HEK293 (cell line): ENCODE measurements at regions not wholly inside any gene's neighbourhood (a gene's known extent, or its start where the extent isn't known, plus 50 kb on each side); places are given as distances from the start of the nearest gene placed in this dataset.

Experiments
- CTCF ChIA-PET: fragments of 350-600 bp; formaldehyde crosslinking; extraction: SDS; loops from one replicate; lab custom pipeline; 2021; ENCODE audit warnings: antibody characterized with exemption; lab: Yijun Ruan, JAX
- POLR2A ChIA-PET: fragments of 300-600 bp; formaldehyde crosslinking; extraction: SDS; loops from one replicate; lab custom pipeline; 2020; ENCODE audit warnings: antibody characterized with exemption, inconsistent platforms; lab: Yijun Ruan, JAX
- H3K27ac ChIP-seq: fragments of 200-500 bp; sonication (Bioruptor generic); 2 replicates; pipeline ENCODE4 v1.5.1; 2014; ENCODE audit warnings: low read depth, low read length, control low read depth, inconsistent platforms; ENCODE audit errors: extremely low read depth
- H3K36me3 ChIP-seq, 2 experiments: fragments of 200-500 bp in 1 of 2; sonication (Bioruptor generic) in 1 of 2; 1 replicate in 1 of 2; 2 replicates in 1 of 2; pipeline ENCODE4 v1.5.1; 2014 to 2017; ENCODE audit warnings: inconsistent platforms in 2 of 2, low read length in 2 of 2; ENCODE audit not compliant: control insufficient read depth in 2 of 2, insufficient read depth in 1 of 2
- H3K4me1 ChIP-seq: fragments of 200-500 bp; sonication (Bioruptor generic); 2 replicates; pipeline ENCODE4 v1.5.1; 2014; ENCODE audit warnings: mild to moderate bottlenecking, low read length, inconsistent platforms; ENCODE audit not compliant: control insufficient read depth, insufficient read depth
- H3K4me3 ChIP-seq: 2 replicates; pipeline ENCODE4 v1.5.1; 2011; ENCODE audit warnings: low read depth, mild to moderate bottlenecking, control low read depth, low read length, moderate library complexity
- H3K9me3 ChIP-seq: fragments of 200-500 bp; sonication (Bioruptor generic); 2 replicates; pipeline ENCODE4 v1.5.1; 2014; ENCODE audit warnings: low read depth, low read length, inconsistent platforms; ENCODE audit not compliant: control insufficient read depth, insufficient read depth
- HOXA7 ChIP-seq: sonication (generic); formaldehyde crosslinking; IDR thresholded peaks from 2 replicates; pipeline ENCODE4 v1.8.1; 2022; ENCODE audit warnings: missing genetic modification reagents, borderline replicate concordance
- KLF1 ChIP-seq: fragments of 450-650 bp; formaldehyde crosslinking; IDR thresholded peaks from 2 replicates; pipeline ENCODE4 v1.5.1; 2016; ENCODE audit warnings: missing biosample characterization, missing genetic modification characterization
- KLF7 ChIP-seq: fragments of 450-650 bp; formaldehyde crosslinking; IDR thresholded peaks from 2 replicates; pipeline ENCODE4 v1.5.1; 2016; ENCODE audit warnings: missing biosample characterization, missing genetic modification characterization, borderline replicate concordance
- ZFP3 ChIP-seq: fragments of 450-650 bp; formaldehyde crosslinking; IDR thresholded peaks from 2 replicates; pipeline ENCODE4 v1.5.1; 2016; ENCODE audit warnings: low read depth, missing biosample characterization, missing genetic modification characterization
- ZNF121 ChIP-seq: fragments of 450-650 bp; formaldehyde crosslinking; IDR thresholded peaks from 2 replicates; pipeline ENCODE4 v1.5.1; 2016; ENCODE audit warnings: missing biosample characterization, missing genetic modification characterization
- ZNF133 ChIP-seq: fragments of 450-650 bp; formaldehyde crosslinking; IDR thresholded peaks from 2 replicates; pipeline ENCODE4 v1.5.1; 2016; ENCODE audit warnings: missing biosample characterization, missing genetic modification characterization
- ZNF146 ChIP-seq: fragments of 450-650 bp; formaldehyde crosslinking; IDR thresholded peaks from 2 replicates; pipeline ENCODE4 v1.5.1; 2016; ENCODE audit warnings: missing biosample characterization, missing genetic modification characterization
- ZNF174 ChIP-seq: fragments of 450-650 bp; formaldehyde crosslinking; IDR thresholded peaks from 2 replicates; pipeline ENCODE4 v1.5.0; 2017; ENCODE audit warnings: missing biosample characterization, mild to moderate bottlenecking, missing genetic modification characterization
- ZNF274 ChIP-seq, 2 experiments: fragments of 200-500 bp in 1 of 2; fragments of 450-650 bp in 1 of 2; sonication (Bioruptor generic) in 1 of 2; formaldehyde crosslinking in 1 of 2; IDR thresholded peaks; 2 replicates each; pipeline versions ENCODE4 v1.5.1 to v1.6.1; 2014 to 2016; ENCODE audit warnings: borderline replicate concordance in 1 of 2, inconsistent platforms in 1 of 2, low read length in 1 of 2, missing biosample characterization in 1 of 2, missing genetic modification characterization in 1 of 2
- ZNF302 ChIP-seq: fragments of 450-650 bp; formaldehyde crosslinking; IDR thresholded peaks from 2 replicates; pipeline ENCODE4 v1.5.1; 2016; ENCODE audit warnings: missing biosample characterization, missing genetic modification characterization, low read depth
- ZNF324 ChIP-seq: fragments of 450-650 bp; formaldehyde crosslinking; IDR thresholded peaks from 2 replicates; pipeline ENCODE4 v1.5.1; 2016; ENCODE audit warnings: missing biosample characterization, missing genetic modification characterization
- ZNF510 ChIP-seq: fragments of 450-650 bp; formaldehyde crosslinking; IDR thresholded peaks from 2 replicates; pipeline ENCODE4 v1.5.1; 2018; ENCODE audit warnings: mild to moderate bottlenecking, missing genetic modification characterization, missing biosample characterization; ENCODE audit not compliant: insufficient replicate concordance
- ZNF558 ChIP-seq: fragments of 450-650 bp; formaldehyde crosslinking; IDR thresholded peaks from 2 replicates; pipeline ENCODE4 v1.5.1; 2016; ENCODE audit warnings: missing biosample characterization, missing genetic modification characterization
- ZNF776 ChIP-seq: fragments of 450-650 bp; formaldehyde crosslinking; IDR thresholded peaks from 2 replicates; pipeline ENCODE4 v1.5.0; 2017; ENCODE audit warnings: missing biosample characterization, missing genetic modification characterization, borderline replicate concordance
- ZNF785 ChIP-seq: fragments of 450-650 bp; formaldehyde crosslinking; IDR thresholded peaks from 2 replicates; pipeline ENCODE4 v1.5.1; 2016; ENCODE audit warnings: missing biosample characterization, missing genetic modification characterization
- TF ChIP-seq, protein P1 (sequence below): fragments of 450-650 bp; formaldehyde crosslinking; IDR thresholded peaks from 2 replicates; pipeline ENCODE4 v1.5.1; 2016; ENCODE audit warnings: missing biosample characterization, missing genetic modification characterization
- TF ChIP-seq, protein P2 (sequence below): fragments of 450-650 bp; formaldehyde crosslinking; IDR thresholded peaks from 2 replicates; pipeline ENCODE4 v1.5.1; 2017; ENCODE audit warnings: missing biosample characterization, missing genetic modification characterization
- TF ChIP-seq, protein P3 (sequence below): fragments of 450-650 bp; formaldehyde crosslinking; IDR thresholded peaks from 2 replicates; pipeline ENCODE4 v1.5.1; 2016; ENCODE audit warnings: missing biosample characterization, missing genetic modification characterization
- TF ChIP-seq, protein P4 (sequence below): fragments of 450-650 bp; formaldehyde crosslinking; IDR thresholded peaks from 2 replicates; pipeline ENCODE4 v1.5.1; 2016; ENCODE audit warnings: missing biosample characterization, missing genetic modification characterization
- TF ChIP-seq, protein P5 (sequence below): fragments of 450-650 bp; formaldehyde crosslinking; IDR thresholded peaks from 2 replicates; pipeline ENCODE4 v1.5.0; 2017; ENCODE audit warnings: missing biosample characterization, missing genetic modification characterization, borderline replicate concordance
- TF ChIP-seq, protein P6 (sequence below): fragments of 450-650 bp; formaldehyde crosslinking; IDR thresholded peaks from 2 replicates; pipeline ENCODE4 v1.5.1; 2016; ENCODE audit warnings: missing biosample characterization, missing genetic modification characterization, low read depth

DNA sequence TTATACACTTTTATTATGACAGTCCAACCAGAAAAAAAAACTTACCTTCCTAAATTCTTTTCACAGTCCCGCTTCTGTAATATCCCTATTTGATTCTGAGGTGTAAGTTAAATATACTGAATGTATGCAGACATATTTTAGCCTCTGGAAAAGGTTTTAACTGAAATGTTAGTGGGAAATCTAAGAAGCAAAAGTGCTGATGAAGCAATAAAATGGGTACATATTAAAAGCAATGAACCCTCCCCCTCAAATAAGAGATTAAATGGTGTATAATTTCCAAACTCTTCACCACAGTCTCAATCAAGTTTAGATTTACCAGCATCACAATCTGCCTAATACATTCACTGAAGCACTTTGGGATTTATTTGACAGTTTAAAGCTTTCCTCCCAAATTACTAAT lies 688.3 kb upstream of the DIAPH2 start (continued):
- TF ChIP-seq KLF7 (no peak), ZNF121 (tag by site-specific recombination) (no peak), ZNF324 (tag by site-specific recombination) (no peak), ZNF302 (tag by site-specific recombination) (no peak), ZNF510 (tag by site-specific recombination) (no peak), ZNF776 (tag by site-specific recombination) (no peak), ZFP3 (tag by site-specific recombination) (no peak)
- TF ChIP-seq, protein P1, sequence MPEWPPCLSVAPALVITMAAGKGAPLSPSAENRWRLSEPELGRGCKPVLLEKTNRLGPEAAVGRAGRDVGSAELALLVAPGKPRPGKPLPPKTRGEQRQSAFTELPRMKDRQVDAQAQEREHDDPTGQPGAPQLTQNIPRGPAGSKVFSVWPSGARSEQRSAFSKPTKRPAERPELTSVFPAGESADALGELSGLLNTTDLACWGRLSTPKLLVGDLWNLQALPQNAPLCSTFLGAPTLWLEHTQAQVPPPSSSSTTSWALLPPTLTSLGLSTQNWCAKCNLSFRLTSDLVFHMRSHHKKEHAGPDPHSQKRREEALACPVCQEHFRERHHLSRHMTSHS, result no peak

DNA sequence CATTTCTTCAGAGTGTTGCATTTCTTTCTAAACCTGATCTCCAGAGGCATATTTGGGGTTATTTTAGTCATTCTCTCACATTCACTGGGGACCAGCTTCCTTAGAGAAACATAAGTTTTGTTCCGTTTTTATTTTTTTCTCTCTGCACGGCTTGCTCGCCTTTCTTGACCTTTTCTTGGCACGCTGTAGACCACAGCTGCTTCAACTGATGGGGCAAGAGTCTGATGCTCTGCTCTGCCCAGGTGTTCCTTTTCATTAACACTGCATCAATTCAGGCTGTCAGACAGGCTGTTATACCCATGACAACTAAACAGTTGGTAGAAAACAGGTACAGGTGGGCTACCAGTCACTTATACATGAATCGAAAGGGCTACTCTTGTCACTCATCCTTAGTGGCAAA lies 682.2 kb upstream of the DIAPH2 start:
- no peak for TF ChIP-seq KLF1 (tag by site-specific recombination)
- TF ChIP-seq ZNF558 (tag by site-specific recombination), result no peak
- TF ChIP-seq, protein P2, sequence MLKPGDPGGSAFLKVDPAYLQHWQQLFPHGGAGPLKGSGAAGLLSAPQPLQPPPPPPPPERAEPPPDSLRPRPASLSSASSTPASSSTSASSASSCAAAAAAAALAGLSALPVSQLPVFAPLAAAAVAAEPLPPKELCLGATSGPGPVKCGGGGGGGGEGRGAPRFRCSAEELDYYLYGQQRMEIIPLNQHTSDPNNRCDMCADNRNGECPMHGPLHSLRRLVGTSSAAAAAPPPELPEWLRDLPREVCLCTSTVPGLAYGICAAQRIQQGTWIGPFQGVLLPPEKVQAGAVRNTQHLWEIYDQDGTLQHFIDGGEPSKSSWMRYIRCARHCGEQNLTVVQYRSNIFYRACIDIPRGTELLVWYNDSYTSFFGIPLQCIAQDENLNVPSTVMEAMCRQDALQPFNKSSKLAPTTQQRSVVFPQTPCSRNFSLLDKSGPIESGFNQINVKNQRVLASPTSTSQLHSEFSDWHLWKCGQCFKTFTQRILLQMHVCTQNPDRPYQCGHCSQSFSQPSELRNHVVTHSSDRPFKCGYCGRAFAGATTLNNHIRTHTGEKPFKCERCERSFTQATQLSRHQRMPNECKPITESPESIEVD (tag by site-specific recombination), result no peak
- no peak for TF ChIP-seq ZNF174 (tag by site-specific recombination)
- TF ChIP-seq, protein P3, sequence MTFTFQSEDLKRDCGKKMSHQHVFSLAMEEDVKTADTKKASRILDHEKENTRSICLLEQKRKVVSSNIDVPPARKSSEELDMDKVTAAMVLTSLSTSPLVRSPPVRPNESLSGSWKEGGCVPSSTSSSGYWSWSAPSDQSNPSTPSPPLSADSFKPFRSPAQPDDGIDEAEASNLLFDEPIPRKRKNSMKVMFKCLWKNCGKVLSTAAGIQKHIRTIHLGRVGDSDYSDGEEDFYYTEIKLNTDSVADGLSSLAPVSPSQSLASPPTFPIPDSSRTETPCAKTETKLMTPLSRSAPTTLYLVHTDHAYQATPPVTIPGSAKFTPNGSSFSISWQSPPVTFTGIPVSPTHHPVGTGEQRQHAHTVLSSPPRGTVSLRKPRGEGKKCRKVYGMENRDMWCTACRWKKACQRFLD (tag by site-specific recombination), result no peak
- TF ChIP-seq ZNF146, result no peak
- TF ChIP-seq ZNF274 (IDR thresholded peaks at IDR 0.05; ENCODE audit: low read length), result no peak
- no peak for TF ChIP-seq ZNF274 (tag by site-specific recombination; IDR thresholded peaks at IDR 0.05; ENCODE audit: borderline replicate concordance)
- TF ChIP-seq, protein P4, sequence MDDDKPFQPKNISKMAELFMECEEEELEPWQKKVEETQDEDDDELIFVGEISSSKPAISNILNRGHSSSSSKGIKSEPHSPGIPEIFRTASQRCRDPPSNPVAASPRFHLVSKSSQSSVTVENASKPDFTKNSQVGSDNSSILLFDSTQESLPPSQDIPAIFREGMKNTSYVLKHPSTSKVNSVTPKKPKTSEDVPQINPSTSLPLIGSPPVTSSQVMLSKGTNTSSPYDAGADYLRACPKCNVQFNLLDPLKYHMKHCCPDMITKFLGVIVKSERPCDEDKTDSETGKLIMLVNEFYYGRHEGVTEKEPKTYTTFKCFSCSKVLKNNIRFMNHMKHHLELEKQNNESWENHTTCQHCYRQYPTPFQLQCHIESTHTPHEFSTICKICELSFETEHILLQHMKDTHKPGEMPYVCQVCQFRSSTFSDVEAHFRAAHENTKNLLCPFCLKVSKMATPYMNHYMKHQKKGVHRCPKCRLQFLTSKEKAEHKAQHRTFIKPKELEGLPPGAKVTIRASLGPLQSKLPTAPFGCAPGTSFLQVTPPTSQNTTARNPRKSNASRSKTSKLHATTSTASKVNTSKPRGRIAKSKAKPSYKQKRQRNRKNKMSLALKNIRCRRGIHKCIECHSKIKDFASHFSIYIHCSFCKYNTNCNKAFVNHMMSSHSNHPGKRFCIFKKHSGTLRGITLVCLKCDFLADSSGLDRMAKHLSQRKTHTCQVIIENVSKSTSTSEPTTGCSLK (tag by site-specific recombination), result no peak
- Histone ChIP-seq H3K4me1 (no peaks in the 10 kb centered on the region), H3K4me3 (no peak overlapping the region), H3K27ac (no peak overlapping the region), H3K9me3 (no peaks in the 10 kb centered on the region), H3K36me3 (no peaks in the 10 kb centered on the region)
- ChIA-PET CTCF (no interaction called here), POLR2A (no interaction called here)

DNA sequence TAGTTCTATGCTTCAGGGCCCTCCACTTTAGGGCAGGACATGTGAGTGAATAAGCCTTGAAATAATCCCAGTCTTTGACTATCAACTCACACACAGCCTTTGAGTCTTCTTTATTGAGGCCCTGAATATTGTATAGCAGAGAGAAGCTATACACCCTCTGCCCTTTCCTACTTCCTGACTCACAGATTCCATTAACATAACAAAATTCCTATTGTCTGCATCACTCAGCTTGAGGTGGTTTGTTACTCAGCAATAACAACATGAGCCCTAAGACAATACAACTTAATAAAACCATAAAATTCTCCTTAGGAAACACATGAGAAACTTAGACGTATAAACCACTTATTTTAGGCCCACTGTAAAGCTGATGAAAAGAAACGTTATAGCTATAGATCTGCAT lies 680.3 kb upstream of the DIAPH2 start:
- Histone ChIP-seq H3K27ac (no peak overlapping the region), H3K4me3 (no peak overlapping the region), H3K36me3 (no peaks in the 10 kb centered on the region), H3K9me3 (peaks cover 2% of the 10 kb centered on the region; the same call in 1 of the 2 replicates), H3K4me1 (no peaks in the 10 kb centered on the region)
- CTCF ChIA-PET, result no interaction called here
- POLR2A ChIA-PET, result no interaction called here
- TF ChIP-seq, protein P5, sequence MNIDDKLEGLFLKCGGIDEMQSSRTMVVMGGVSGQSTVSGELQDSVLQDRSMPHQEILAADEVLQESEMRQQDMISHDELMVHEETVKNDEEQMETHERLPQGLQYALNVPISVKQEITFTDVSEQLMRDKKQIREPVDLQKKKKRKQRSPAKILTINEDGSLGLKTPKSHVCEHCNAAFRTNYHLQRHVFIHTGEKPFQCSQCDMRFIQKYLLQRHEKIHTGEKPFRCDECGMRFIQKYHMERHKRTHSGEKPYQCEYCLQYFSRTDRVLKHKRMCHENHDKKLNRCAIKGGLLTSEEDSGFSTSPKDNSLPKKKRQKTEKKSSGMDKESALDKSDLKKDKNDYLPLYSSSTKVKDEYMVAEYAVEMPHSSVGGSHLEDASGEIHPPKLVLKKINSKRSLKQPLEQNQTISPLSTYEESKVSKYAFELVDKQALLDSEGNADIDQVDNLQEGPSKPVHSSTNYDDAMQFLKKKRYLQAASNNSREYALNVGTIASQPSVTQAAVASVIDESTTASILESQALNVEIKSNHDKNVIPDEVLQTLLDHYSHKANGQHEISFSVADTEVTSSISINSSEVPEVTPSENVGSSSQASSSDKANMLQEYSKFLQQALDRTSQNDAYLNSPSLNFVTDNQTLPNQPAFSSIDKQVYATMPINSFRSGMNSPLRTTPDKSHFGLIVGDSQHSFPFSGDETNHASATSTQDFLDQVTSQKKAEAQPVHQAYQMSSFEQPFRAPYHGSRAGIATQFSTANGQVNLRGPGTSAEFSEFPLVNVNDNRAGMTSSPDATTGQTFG (tag by site-specific recombination), result no peak
- TF ChIP-seq ZNF133 (tag by site-specific recombination) (no peak), HOXA7 (no peak), ZNF785 (no peak)
- TF ChIP-seq, protein P6, sequence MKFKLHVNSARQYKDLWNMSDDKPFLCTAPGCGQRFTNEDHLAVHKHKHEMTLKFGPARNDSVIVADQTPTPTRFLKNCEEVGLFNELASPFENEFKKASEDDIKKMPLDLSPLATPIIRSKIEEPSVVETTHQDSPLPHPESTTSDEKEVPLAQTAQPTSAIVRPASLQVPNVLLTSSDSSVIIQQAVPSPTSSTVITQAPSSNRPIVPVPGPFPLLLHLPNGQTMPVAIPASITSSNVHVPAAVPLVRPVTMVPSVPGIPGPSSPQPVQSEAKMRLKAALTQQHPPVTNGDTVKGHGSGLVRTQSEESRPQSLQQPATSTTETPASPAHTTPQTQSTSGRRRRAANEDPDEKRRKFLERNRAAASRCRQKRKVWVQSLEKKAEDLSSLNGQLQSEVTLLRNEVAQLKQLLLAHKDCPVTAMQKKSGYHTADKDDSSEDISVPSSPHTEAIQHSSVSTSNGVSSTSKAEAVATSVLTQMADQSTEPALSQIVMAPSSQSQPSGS (tag by site-specific recombination), result no peak
